CD4-positive, alpha-beta T cell treated with Interleukin-12 subunit alpha and Interleukin-12 subunit beta, for 1 hour (primary cell): ENCODE measurements at regions not wholly inside any gene's neighbourhood (a gene's known extent, or its start where the extent isn't known, plus 50 kb on each side); places are given as distances from the start of the nearest gene placed in this dataset.

Experiments
- DNase-seq: peaks from one replicate; pipeline ENCODE4 v3.0.0-alpha.2; 2020

DNA sequence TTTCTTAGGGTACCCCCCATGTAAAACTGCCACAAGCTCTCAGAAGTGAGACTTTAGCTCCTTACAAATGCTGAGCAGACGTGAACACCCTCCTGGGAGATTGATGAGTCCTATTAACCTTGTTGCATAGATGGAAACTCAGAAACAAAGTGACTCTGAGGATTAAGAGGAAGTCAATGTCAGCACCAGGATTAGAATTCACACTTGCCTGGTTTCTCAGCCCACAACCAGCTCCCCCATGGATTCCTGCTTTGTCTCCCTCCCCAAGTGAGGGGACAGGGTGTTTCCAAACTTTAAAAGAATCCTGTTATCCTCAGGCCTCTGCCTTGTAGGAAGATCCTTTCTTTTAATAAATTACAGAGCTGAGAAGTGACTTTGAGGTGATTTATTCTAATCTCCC, 324.4 kb downstream of the NDFIP2 start:
- no peak for DNase-seq

DNA sequence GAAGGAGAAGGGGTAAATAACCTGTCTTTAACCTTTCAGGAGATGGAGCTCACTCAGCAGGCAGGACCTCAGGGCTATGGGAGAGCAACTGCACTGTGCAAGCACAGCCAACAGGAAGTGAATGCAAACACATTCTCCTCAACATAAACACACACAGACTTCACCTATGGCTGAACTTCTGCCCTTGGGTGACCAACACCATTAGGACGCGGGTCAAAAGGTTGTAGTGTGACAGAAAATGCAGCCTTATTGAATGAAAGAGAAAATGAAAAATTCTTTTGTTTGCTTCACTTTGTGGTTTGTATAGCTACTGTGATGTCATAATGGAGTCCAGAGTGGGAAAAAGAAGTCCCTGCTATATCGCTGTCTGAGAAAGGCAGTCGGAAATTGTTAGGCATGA, 323.0 kb downstream of the NDFIP2 start:
- no peak for DNase-seq

DNA sequence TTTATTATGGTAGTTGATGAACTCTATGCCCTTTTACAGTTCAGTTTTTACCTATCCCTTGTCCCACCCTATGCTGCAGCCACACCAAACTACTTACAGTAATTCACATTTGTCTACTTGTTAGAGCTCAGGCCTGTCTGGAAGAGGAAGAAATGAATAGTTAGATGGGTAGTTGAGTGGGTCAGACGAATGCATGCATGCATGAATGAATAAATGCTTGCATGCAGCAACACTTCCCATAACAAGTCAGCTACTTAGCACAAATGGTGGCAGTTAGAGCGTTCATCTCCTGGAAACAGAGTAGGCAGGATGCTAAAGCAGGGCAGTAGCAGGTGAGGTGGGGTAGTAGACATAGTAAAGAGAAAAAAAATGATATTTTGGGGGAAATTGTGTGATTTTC, 322.3 kb downstream of the NDFIP2 start:
- DNase-seq: no peak

DNA sequence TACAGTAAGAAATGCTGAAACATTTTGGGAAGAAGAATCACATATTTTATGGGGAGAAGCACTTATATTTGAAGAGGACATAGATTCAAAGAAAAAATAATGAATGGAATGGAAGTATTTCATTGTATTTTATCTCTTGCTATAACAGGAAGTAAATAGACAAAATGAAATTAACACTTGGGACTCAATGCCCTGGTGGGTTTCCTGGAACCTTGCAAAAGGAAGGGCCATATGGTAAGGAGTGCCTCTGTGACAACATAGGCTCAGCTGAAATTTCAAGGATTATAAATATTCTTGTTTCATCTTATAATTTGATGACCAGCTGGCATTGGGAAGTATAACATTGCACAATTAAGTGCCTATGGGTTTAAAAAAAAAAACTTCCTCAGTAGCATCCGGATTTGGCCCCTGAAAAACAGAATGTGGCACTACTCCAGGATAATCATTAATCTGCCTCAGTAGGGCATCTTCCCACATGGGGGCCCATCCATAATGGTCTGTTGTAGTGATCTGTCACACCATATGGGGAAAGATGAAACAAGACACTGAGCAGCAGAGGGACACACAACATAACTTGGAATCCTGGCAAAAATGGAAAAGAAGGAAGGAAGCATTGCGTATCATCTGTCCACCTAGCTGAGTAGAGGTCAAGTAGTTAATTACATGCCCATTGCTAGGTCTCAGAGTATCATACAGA, 321.6 kb downstream of the NDFIP2 start:
- no peak for DNase-seq

- no peak for DNase-seq
These were observed 318.3 kb downstream of the NDFIP2 start for GRCh38 chr13:79799059-79799867.

DNA sequence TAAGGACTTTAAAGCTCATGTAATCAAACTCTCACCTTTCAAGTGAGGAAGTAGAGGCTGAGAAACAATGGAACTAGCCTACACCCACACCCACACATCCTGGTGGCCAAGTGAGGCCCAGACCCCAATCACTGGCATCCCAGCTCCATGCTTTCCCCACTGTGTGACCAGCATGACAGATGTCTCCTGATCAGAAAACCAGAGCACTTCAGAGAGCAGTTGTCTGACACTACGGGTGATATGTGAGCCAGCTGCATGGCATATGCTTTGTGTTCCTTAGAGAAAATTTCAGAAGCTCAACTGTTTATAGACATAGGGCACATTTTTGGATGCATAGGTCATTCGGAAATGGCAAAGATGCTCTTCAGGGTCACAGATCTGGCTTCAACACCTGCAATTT, 315.2 kb downstream of the NDFIP2 start:
- DNase-seq: no peak

- no peak for DNase-seq
These were observed 314.0 kb downstream of the NDFIP2 start for GRCh38 chr13:79794931-79795330.

DNA sequence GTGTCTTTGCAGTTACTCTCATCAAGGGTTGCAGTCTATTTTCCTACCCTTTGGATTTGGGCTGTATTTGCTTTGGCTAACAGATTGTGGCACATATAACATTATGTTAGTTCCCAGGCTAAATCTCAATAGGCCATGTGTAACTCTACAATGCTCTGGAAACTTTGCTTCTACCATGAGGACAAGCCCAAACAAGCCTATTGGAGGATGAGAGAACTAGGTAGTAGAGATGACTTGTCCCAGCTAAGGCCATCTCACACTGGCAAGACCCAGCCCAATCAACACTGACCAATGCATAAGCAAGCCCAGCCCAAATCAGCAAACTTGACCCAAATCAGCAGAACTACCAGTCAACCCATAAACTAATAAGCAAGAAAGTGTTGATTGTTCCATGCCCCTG, 311.8 kb downstream of the NDFIP2 start:
- DNase-seq: no peak

DNA sequence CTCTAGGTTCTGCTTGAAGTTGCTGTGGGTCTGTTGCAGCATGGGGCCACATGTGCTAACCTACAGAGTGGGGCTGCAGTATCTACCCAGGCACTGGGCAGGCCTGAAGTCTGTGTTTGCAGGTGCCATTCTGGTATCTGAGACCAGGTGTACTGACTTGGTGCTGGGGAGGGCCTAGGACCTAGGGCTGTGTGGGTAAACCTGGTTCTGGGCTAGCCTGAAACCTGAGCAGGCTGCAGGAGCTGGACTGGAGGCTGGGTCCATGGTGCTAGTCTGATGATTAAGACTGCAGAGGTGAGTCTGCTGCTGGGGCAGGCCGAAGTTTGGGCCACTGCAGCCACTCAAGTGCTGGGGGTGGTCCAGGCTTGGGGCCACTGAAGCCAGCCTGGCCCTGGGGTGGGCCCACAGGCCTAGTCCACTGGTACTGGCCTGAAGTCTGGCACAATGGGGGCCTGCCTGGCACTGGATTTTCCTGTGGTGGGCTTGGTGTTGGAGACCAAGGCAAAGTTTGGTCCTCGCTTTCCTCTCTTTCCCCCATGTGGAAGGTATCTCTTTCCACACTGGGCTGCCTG, 310.6 kb downstream of the NDFIP2 start:
- DNase-seq: no peak

GRCh38 chr13:79786176-79786575, 305.2 kb downstream of the NDFIP2 start:
- DNase-seq: no peak

- no peak for DNase-seq
These were observed 301.7 kb downstream of the NDFIP2 start for GRCh38 chr13:79782541-79783205.

GRCh38 chr13:79781829-79782540, 301.0 kb downstream of the NDFIP2 start:
- no peak for DNase-seq

DNA sequence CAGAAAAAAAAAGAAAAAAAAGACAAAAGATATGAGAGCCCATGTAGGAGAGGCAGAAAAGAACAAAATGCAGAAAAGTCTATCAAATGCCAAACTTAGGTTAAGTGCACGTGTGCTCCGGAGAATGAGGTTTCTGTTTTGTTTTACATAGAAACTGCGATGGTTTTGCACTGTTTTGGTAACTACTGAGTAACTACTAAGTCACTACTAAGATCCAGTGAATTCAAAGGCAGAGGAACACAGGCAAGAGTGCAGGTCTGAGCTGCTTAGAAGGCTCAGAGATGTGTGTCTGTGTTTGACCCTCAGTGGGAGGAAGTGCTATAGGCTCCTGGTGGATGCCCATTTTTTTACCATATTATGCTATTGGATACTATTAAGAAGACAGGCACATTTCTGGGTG, 299.3 kb downstream of the NDFIP2 start:
- no peak for DNase-seq

DNA sequence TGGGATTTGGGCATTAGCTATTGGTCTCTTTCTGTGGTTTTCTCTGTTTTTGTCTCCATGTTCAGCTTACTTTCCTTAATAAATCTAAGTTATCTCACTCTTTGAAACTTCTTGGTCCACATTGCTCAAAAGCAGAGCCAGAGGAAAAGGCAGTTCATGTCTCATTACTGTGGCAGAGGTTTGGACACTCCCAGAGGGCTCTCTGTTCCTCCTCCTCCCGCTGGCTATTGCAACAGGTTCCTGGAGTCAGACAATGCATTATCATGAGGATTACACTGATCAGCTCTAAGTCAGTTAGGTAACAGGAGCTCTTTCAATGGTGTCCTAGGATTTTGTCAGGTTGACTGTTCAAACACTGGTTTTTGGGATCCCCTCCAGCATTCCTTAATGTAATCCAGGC, 298.8 kb downstream of the NDFIP2 start:
- no peak for DNase-seq

DNA sequence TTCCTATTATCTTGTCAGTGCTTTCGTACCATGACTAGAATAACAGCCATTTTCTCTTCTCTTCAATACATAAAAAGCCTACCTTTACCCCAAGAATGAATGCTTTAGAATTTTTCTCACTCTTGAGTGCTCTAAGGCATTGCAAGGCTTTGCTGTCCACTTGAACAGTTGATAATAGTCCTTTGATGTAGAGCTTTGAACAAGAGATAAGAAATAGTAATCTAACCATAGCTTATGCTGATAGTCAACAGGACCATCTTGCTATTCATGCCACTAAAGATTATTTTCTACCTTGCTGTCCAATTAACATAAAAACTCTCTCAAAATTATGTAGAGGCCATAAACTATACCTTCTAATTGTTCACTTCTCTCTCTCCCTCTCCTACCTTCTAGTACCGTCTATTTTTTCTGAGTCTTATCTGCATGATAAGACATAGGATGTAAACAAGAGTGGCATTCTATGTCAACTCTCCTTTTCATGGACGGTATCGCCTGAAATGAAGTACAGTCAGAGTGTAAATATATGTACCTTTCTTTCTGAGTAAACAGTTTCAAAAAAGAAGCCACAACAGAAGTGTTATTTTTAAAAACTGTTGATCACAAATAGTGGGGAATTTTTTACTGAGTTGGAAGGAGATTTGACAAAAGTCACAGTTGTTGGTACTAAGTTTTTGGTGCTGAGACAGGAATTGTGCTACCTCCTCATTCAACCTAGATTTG, 297.9 kb downstream of the NDFIP2 start:
- no peak for DNase-seq

DNA sequence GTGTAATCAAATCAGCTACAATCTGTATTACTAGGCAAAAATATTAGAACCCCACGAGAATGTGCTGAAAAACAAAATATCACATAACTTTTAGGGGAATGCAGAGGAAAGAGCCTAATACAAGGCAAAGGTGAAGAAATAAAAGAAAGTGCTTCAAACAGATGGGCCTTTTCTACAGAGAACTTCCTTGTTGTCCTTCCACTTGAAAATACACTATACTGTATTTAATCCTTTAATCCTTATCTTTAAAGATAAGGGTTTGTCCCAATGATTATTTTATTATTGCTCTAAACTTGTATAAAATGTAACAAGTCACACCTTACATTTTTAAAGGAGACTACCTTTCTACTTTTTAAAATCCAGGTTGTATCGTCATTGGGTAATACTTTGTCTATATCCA, 296.5 kb downstream of the NDFIP2 start:
- DNase-seq: no peak

GRCh38 chr13:79776531-79777295, 295.8 kb downstream of the NDFIP2 start:
- no peak for DNase-seq

DNA sequence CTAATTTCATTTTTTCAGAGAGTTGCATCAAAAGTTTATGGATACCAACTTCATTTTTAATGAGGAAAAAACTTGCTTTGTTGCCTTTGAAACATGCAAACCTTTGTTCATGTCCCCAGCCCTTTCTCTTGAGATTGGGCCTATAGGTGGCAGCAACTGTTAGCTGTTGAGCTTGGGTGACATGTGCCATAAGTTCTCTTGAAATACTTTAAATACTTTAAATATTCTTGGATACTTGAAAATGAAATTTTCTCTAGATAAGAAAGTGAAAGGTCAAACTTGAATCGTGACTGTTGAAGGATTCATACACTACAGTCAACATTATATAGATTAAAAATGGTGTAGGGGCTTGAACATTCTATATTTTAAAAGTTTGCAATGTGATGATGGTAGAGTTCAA, 294.9 kb downstream of the NDFIP2 start:
- no peak for DNase-seq

DNA sequence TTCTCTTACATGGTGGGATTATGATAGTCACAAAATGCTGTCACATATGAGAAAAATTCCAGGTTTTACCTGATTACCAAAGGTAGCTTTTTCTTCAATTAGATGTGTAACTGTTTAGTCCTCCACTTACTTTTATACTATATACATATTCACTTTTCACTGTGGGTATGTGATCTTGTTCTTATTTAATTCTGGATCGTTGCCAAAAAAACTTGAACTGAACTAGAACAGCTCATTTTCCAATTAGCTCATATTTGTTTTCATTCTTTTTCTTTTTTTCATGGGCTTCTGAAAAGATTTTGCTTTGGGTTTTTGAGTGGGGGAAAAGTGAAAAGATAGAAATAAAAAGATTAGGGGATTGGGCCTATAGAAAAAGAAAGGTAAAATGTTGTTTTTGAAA, 291.9 kb downstream of the NDFIP2 start:
- no peak for DNase-seq

- no peak for DNase-seq
These were observed 290.5 kb downstream of the NDFIP2 start for GRCh38 chr13:79771493-79771892.

DNA sequence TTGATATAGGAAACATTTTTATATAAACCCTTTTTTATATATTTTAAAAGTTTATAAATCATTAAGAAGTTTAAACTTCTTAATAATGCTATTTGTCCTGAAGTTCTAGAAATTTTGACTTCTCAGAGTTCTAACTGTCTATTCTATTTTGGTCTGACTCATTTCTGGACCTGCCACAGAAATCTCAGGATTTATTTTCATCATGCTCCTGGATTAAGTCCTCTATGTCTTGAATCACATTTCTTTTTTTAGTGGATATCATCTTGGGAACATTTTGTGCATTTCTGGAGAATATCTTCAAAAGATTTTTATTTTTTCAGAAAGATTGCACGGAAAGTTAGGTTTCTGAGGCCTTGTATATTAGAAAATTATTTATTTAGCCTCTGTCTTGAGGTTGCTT, 289.1 kb downstream of the NDFIP2 start:
- DNase-seq: no peak

GRCh38 chr13:79767126-79767525, 286.2 kb downstream of the NDFIP2 start:
- no peak for DNase-seq
